B cell (primary cell): ENCODE measurements at regions not wholly inside any gene's neighbourhood (a gene's known extent, or its start where the extent isn't known, plus 50 kb on each side); places are given as distances from the start of the nearest gene placed in this dataset.

Experiments
- ATAC-seq: fragments of 200-7000 bp; cut with Tn5 transposase; one replicate; pipeline ENCODE4 v1.10.0; 2021; ENCODE audit warnings: low read depth, mild to moderate bottlenecking, moderate number of reproducible peaks, moderate library complexity
- CTCF ChIA-PET: fragments of 350-600 bp; sonication (Branson Sonifier 250); formaldehyde crosslinking; loops from one replicate; lab custom pipeline; 2021; ENCODE audit warnings: antibody characterized with exemption, inconsistent platforms; lab: Charles Lee
- POLR2A ChIA-PET: fragments of 350-600 bp; sonication (Branson Sonifier 250); formaldehyde crosslinking; loops from one replicate; lab custom pipeline; 2021; ENCODE audit warnings: antibody characterized with exemption; lab: Charles Lee
- DNase-seq: peaks from one replicate; pipeline ENCODE4 v3.0.0; 2013
- H2AFZ ChIP-seq: 2 replicates; pipeline ENCODE4 v1.6.1; 2012; ENCODE audit warnings: mild to moderate bottlenecking, low read depth, low read length; ENCODE audit not compliant: insufficient read depth, poor library complexity, severe bottlenecking
- H3K27ac ChIP-seq, 2 donors: 1 replicate in 1 of 2; 2 replicates in 1 of 2; pipeline ENCODE4 v1.5.1; 2012 to 2013; ENCODE audit warnings: low read length in 2 of 2, mild to moderate bottlenecking in 2 of 2, moderate library complexity in 1 of 2
- H3K27me3 ChIP-seq, 4 experiments: fragments of 200-600 bp in 1 of 4; sonication (generic) in 1 of 4; replicated peaks in 1 of 4; 1 replicate in 2 of 4; 2 replicates in 2 of 4; pipeline versions ENCODE4 v1.6.1 to v1.7.0; 2013 to 2016; ENCODE audit warnings: low read length in 3 of 4, mild to moderate bottlenecking in 2 of 4, mixed read lengths in 1 of 4, moderate library complexity in 1 of 4; ENCODE audit not compliant: insufficient read depth in 4 of 4, control insufficient read depth in 3 of 4; ENCODE audit errors: control extremely low read depth in 1 of 4
- H3K36me3 ChIP-seq, 2 experiments: replicated peaks in 1 of 2; 1 replicate in 1 of 2; 2 replicates in 1 of 2; pipeline versions ENCODE4 v1.6.1 to v1.7.1; 2013; ENCODE audit warnings: low read length in 1 of 2; ENCODE audit not compliant: insufficient read depth in 2 of 2, control insufficient read depth in 1 of 2; ENCODE audit errors: control extremely low read depth in 1 of 2, extremely low read depth in 1 of 2
- H3K4me1 ChIP-seq, 2 donors: fragments of 200-600 bp in 1 of 2; sonication (generic) in 1 of 2; 1 replicate in 1 of 2; 2 replicates in 1 of 2; pipeline versions ENCODE4 v1.5.1 to v1.6.1; 2013 to 2017; ENCODE audit warnings: low read length in 2 of 2; ENCODE audit not compliant: control insufficient read depth in 2 of 2, insufficient read depth in 2 of 2
- H3K4me2 ChIP-seq: replicated peaks from 2 replicates; pipeline ENCODE3; 2012; ENCODE audit warnings: mild to moderate bottlenecking, low read depth, low read length; ENCODE audit not compliant: poor library complexity, severe bottlenecking
- H3K4me3 ChIP-seq, 5 experiments: fragments of 200-600 bp in 1 of 5; sonication (generic) in 1 of 5; 1 replicate in 3 of 5; 2 replicates in 2 of 5; pipeline versions ENCODE4 v1.5.1 to v1.7.0; 2011 to 2016; ENCODE audit warnings: low read length in 4 of 5, mild to moderate bottlenecking in 4 of 5, low read depth in 2 of 5, control low read depth in 1 of 5, moderate library complexity in 1 of 5; ENCODE audit not compliant: insufficient read depth in 1 of 5; ENCODE audit errors: control extremely low read depth in 1 of 5, extremely low read depth in 1 of 5
- H3K79me2 ChIP-seq: fragments of 200-600 bp; sonication (generic); one replicate; pipeline ENCODE4 v1.6.0; 2016; ENCODE audit warnings: low read length; ENCODE audit not compliant: control insufficient read depth, insufficient read depth
- H3K9ac ChIP-seq: fragments of 200-600 bp; sonication (generic); 2 replicates; pipeline ENCODE4 v1.6.1; 2017; ENCODE audit warnings: mild to moderate bottlenecking, low read length, moderate library complexity
- H3K9me3 ChIP-seq, 3 donors: one replicate each; pipeline versions ENCODE4 v1.6.1 to v1.7.1; 2013; ENCODE audit warnings: low read length in 2 of 3; ENCODE audit not compliant: control insufficient read depth in 2 of 3, insufficient read depth in 1 of 3; ENCODE audit errors: control extremely low read depth in 1 of 3
- H4K20me1 ChIP-seq: 2 replicates; pipeline ENCODE4 v1.6.0; 2012; ENCODE audit warnings: mild to moderate bottlenecking, low read length; ENCODE audit not compliant: insufficient read depth, control insufficient read depth, poor library complexity, severe bottlenecking
- H3K27ac Mint-ChIP-seq: one replicate; pipeline ENCODE4 v1.8.0; 2021; ENCODE audit warnings: mixed read lengths
- H3K27me3 Mint-ChIP-seq: one replicate; pipeline ENCODE4 v1.8.0; 2021; ENCODE audit warnings: mixed read lengths
- H3K4me1 Mint-ChIP-seq: one replicate; pipeline ENCODE4 v1.8.0; 2021; ENCODE audit warnings: mixed read lengths
- H3K4me3 Mint-ChIP-seq: one replicate; pipeline ENCODE4 v1.8.0; 2021; ENCODE audit warnings: mixed read lengths
- H3K9me3 Mint-ChIP-seq: one replicate; pipeline ENCODE4 v1.8.0; 2022; ENCODE audit warnings: mixed read lengths; ENCODE audit not compliant: insufficient read depth
- CTCF ChIP-seq: fragments of 200-600 bp; IDR thresholded peaks from one replicate; pipeline ENCODE4 v1.8.0; 2022; ENCODE audit warnings: antibody characterized with exemption, mild to moderate bottlenecking
- EZH2 ChIP-seq: IDR thresholded peaks from 2 replicates; pipeline ENCODE4 v1.6.1; 2012; ENCODE audit warnings: borderline replicate concordance, low read depth, mild to moderate bottlenecking, moderate library complexity, low read length; ENCODE audit not compliant: insufficient read depth, poor library complexity, severe bottlenecking
- WGBS: methylation state at CpG from one replicate; pipeline ENCODE4 v1.1.5; 2013; ENCODE audit warnings: missing lambda C conversion rate; ENCODE audit not compliant: insufficient coverage; 5-methylcytosine and 5-hydroxymethylcytosine counted together
- intact Hi-C: fragments of 100-400 bp; cut with micrococcal nuclease; formaldehyde crosslinking; loops from one replicate; pipeline ENCODE4 v1.10.0; 2022

- Histone ChIP-seq H3K4me3 (no peak overlapping the region), H3K36me3 (no peaks in the 10 kb centered on the region), H4K20me1 (no peaks in the 10 kb centered on the region), H3K27me3 (no peaks in the 10 kb centered on the region), H3K79me2 (no peaks in the 10 kb centered on the region), H3K9me3 (peaks cover 0 to 24% (median 0%) of the 10 kb centered on the region in 3 donors), H3K27ac (no peak overlapping the region), H3K4me1 (no peaks in the 10 kb centered on the region), H3K9ac (no peak overlapping the region), H3K4me2 (no peak overlapping the region), H2AFZ (no peak overlapping the region)
- WGBS, result 85% methylated on average over 9 of the region's 11 CpGs
- H3K27me3 Mint-ChIP-seq, result no peaks in the 10 kb centered on the region
- ChIA-PET POLR2A (no interaction called here), CTCF (no interaction called here)
- H3K4me1 Mint-ChIP-seq, result no peaks in the 10 kb centered on the region
- ATAC-seq (no peak), DNase-seq (no peak)
- peaks cover 12% of the 10 kb centered on the region for H3K9me3 Mint-ChIP-seq
- TF ChIP-seq EZH2, result no peak
- TF ChIP-seq CTCF, result no peak
- no peak overlapping the region for H3K4me3 Mint-ChIP-seq
- intact Hi-C loops, result no loop called here
- H3K27ac Mint-ChIP-seq, result no peak overlapping the region
These were observed 445.5 kb downstream of the MAN2A1 start for GRCh38 chr5:110134963-110135935.

- H3K36me3 ChIP-seq, result no peaks in the 10 kb centered on the region
- Mint-ChIP-seq H3K4me3 (no peak overlapping the region), H3K27ac (no peak overlapping the region), H3K9me3 (no peaks in the 10 kb centered on the region), H3K27me3 (no peaks in the 10 kb centered on the region), H3K4me1 (no peaks in the 10 kb centered on the region)
- H4K20me1 ChIP-seq, result no peaks in the 10 kb centered on the region
- ChIA-PET POLR2A (no interaction called here), CTCF (no interaction called here)
- no peaks in the 10 kb centered on the region for H3K79me2 ChIP-seq
- peaks cover 0 to 3% (median 0%) of the 10 kb centered on the region in 4 experiments for H3K27me3 ChIP-seq
- intact Hi-C loops, result no loop called here
- no peak overlapping the region for H2AFZ ChIP-seq
- no peak overlapping the region for H3K9ac ChIP-seq
- no peak overlapping the region for H3K4me3 ChIP-seq
- ATAC-seq, result no peak
- H3K4me2 ChIP-seq, result no peak overlapping the region
- no peak for DNase-seq
- peaks cover 0 to 1% (median 0%) of the 10 kb centered on the region in 3 donors for H3K9me3 ChIP-seq
- WGBS, result no CpG with 5 or more reads among the region's 5 CpGs
- H3K4me1 ChIP-seq, result no peaks in the 10 kb centered on the region
- H3K27ac ChIP-seq, result no peak overlapping the region
- no peak for TF ChIP-seq CTCF
- no peak for TF ChIP-seq EZH2
These were observed 460.5 kb downstream of the MAN2A1 start for GRCh38 chr5:110150199-110150598.
